K562 (cell line): ENCODE measurements at regions not wholly inside any gene's neighbourhood (a gene's known extent, or its start where the extent isn't known, plus 50 kb on each side); places are given as distances from the start of the nearest gene placed in this dataset.

Source experiments
- ATAC-seq: fragments of 200-7000 bp; cut with Tn5 transposase; 3 replicates; pipeline ENCODE4 v1.9.1; 2020; ENCODE audit warnings: moderate library complexity
- BruUV-seq: library from RNA; stranded (reverse); fragments of 400-500 nt; replicated peaks from 2 replicates; lab custom pipeline; 2021; lab: Mats Ljungman, UMichigan
- CTCF ChIA-PET: fragments of 300-600 bp; formaldehyde crosslinking; extraction: SDS; loops from one replicate; lab custom pipeline; 2021; ENCODE audit warnings: low intra/inter-chr PET ratio; lab: Yijun Ruan, JAX
- POLR2A ChIA-PET: fragments of 300-600, 350-650 bp; sonication (Branson Sonifier 250); formaldehyde crosslinking; extraction: SDS; loops from one replicate; lab custom pipeline; 2021; ENCODE audit warnings: antibody characterized with exemption, inconsistent platforms; lab: Yijun Ruan, JAX
- DNase-seq, 4 experiments: peaks; one replicate each; pipeline versions ENCODE4 v3.0.0 to v3.0.0-alpha.2; 2011 to 2018; ENCODE audit warnings: low spot score in 3 of 4, mixed read lengths in 3 of 4; ENCODE audit errors: extremely low read depth in 1 of 4
- FAIRE-seq: peaks from 2 replicates; lab custom pipeline; 2011; peaks lifted over from hg19 to GRCh38; lab: Jason Lieb, UNC
- H2AFZ ChIP-seq: 2 replicates; pipeline ENCODE4 v1.6.0; 2011; ENCODE audit warnings: low read depth, low read length, control low read depth, inconsistent platforms
- H3K27ac ChIP-seq: fragments of 200-600 bp; 3 replicates; pipeline ENCODE4 v1.8.0; 2011; ENCODE audit warnings: low read depth, mild to moderate bottlenecking, control low read depth, inconsistent platforms, low read length, moderate library complexity, mixed read lengths; ENCODE audit errors: extremely low read depth
- H3K27me3 ChIP-seq, 2 experiments: fragments of 300-600 bp in 1 of 2; 2 replicates in 1 of 2; 3 replicates in 1 of 2; pipeline versions ENCODE4 v1.6.0 to v1.8.0; 2011; ENCODE audit warnings: inconsistent platforms in 2 of 2, low read length in 2 of 2, mild to moderate bottlenecking in 1 of 2, mixed read lengths in 1 of 2, moderate library complexity in 1 of 2; ENCODE audit not compliant: control insufficient read depth in 2 of 2, insufficient read depth in 2 of 2
- H3K36me3 ChIP-seq: fragments of 300-600 bp; 3 replicates; pipeline ENCODE4 v1.8.0; 2011; ENCODE audit warnings: mild to moderate bottlenecking, low read length, inconsistent platforms; ENCODE audit not compliant: control insufficient read depth, insufficient read depth
- H3K4me1 ChIP-seq, 2 experiments: fragments of 200-600 bp in 1 of 2; replicated peaks in 1 of 2; 2 replicates in 1 of 2; 3 replicates in 1 of 2; pipeline versions ENCODE4 v1.5.1 to v1.8.0; 2011; ENCODE audit warnings: inconsistent platforms in 2 of 2, low read length in 2 of 2, mild to moderate bottlenecking in 1 of 2, mixed read lengths in 1 of 2, moderate library complexity in 1 of 2; ENCODE audit not compliant: control insufficient read depth in 2 of 2, insufficient read depth in 2 of 2
- H3K4me2 ChIP-seq: 2 replicates; pipeline ENCODE4 v1.6.1; 2011; ENCODE audit warnings: low read length, control low read depth, inconsistent platforms, mixed read lengths; ENCODE audit not compliant: insufficient read depth
- H3K4me3 ChIP-seq: fragments of 200-600 bp; sonication (generic), shearing (Covaris generic); 2 replicates; pipeline ENCODE4 v1.5.1; 2016; ENCODE audit warnings: control low read depth, inconsistent platforms
- H3K79me2 ChIP-seq: fragments of 200-600 bp; 3 replicates; pipeline ENCODE4 v1.8.0; 2011; ENCODE audit warnings: low read length, inconsistent platforms; ENCODE audit not compliant: control insufficient read depth, insufficient read depth
- H3K9ac ChIP-seq, 2 experiments: 2 replicates each; pipeline versions ENCODE4 v1.6.0 to v1.6.1; 2011; ENCODE audit warnings: low read depth in 2 of 2, low read length in 2 of 2, control low read depth in 1 of 2, inconsistent platforms in 1 of 2, mild to moderate bottlenecking in 1 of 2, mixed read lengths in 1 of 2; ENCODE audit not compliant: insufficient read depth in 1 of 2
- H3K9me1 ChIP-seq: one replicate; pipeline ENCODE4 v1.6.0; 2011; ENCODE audit warnings: inconsistent platforms, mild to moderate bottlenecking, low read length, moderate library complexity; ENCODE audit not compliant: control insufficient read depth, insufficient read depth
- H3K9me3 ChIP-seq: replicated peaks from 2 replicates; pipeline ENCODE4 v1.5.1; 2011; ENCODE audit warnings: low read depth, low read length, inconsistent platforms; ENCODE audit not compliant: control insufficient read depth, insufficient read depth
- H4K20me1 ChIP-seq: replicated peaks from 2 replicates; pipeline ENCODE4 v1.6.1; 2011; ENCODE audit warnings: low read length, inconsistent platforms, mixed read lengths; ENCODE audit not compliant: control insufficient read depth, insufficient read depth
- ASH1L ChIP-seq: fragments of 450-650 bp; IDR thresholded peaks from 2 replicates; pipeline ENCODE4 v1.6.1; 2018; ENCODE audit warnings: borderline replicate concordance, mild to moderate bottlenecking, low read depth; ENCODE audit not compliant: partially characterized antibody
- DMBX1 ChIP-seq: fragments of 250-450 bp; sonication (Bioruptor Pico); IDR thresholded peaks from 2 replicates; pipeline ENCODE4 v1.8.0; 2022; ENCODE audit warnings: inconsistent platforms, mild to moderate bottlenecking, moderate library complexity, borderline replicate concordance
- FOXP4 ChIP-seq: sonication (generic); formaldehyde crosslinking; IDR thresholded peaks from 2 replicates; pipeline ENCODE4 v1.8.0; 2022; ENCODE audit warnings: mild to moderate bottlenecking, missing genetic modification reagents, borderline replicate concordance
- GABPA ChIP-seq: fragments of 200-800 bp; sonication (Bioruptor generic); conservative IDR thresholded peaks from 2 replicates; pipeline ENCODE4 v1.6.1; 2016; ENCODE audit warnings: low read depth, missing genetic modification characterization, missing compliant biosample characterization
- MEIS2 ChIP-seq: fragments of 450-650 bp; IDR thresholded peaks from 2 replicates; pipeline ENCODE4 v1.6.1; 2014; ENCODE audit warnings: mild to moderate bottlenecking; ENCODE audit not compliant: partially characterized antibody
- PATZ1 ChIP-seq: fragments of 250-450 bp; sonication (Bioruptor Pico); IDR thresholded peaks from 2 replicates; pipeline ENCODE4 v1.5.0; 2020; ENCODE audit warnings: mild to moderate bottlenecking, borderline replicate concordance
- PKNOX1 ChIP-seq: fragments of 450-650 bp; IDR thresholded peaks from 2 replicates; pipeline ENCODE4 v1.6.1; 2016
- ZNF280B ChIP-seq: fragments of 250-450 bp; sonication (Bioruptor Pico); IDR thresholded peaks from 2 replicates; pipeline ENCODE4 v1.5.1; 2021; ENCODE audit warnings: mild to moderate bottlenecking
- ZNF445 ChIP-seq: fragments of 250-450 bp; sonication (Bioruptor Pico); IDR thresholded peaks from 2 replicates; pipeline ENCODE4 v1.4.0; 2020; ENCODE audit warnings: low read depth, mild to moderate bottlenecking, moderate library complexity
- WGBS: fragments of 100-300 bp; shearing (Covaris generic); methylation state at CpG from one replicate; pipeline ENCODE4 v1.1.6; 2016; ENCODE audit warnings: low coverage, mixed read lengths; ENCODE audit not compliant: insufficient coverage; ENCODE audit errors: missing lambda C conversion rate; 5-methylcytosine and 5-hydroxymethylcytosine counted together
- in situ Hi-C: fragments of 300-500 bp; cut with MboI; formaldehyde crosslinking; loops from 4 replicates; pipeline ENCODE4 v1.15.0; 2018; ENCODE audit warnings: inconsistent platforms, mixed read lengths
- intact Hi-C: fragments of 100-400 bp; cut with micrococcal nuclease; formaldehyde crosslinking; loops from 2 replicates; pipeline ENCODE4 v1.14.2; 2022

- no peak overlapping the region for H3K9ac ChIP-seq
- TF ChIP-seq ZNF445 (CRISPR knock-in tag) (no peak), MEIS2 (no peak), PKNOX1 (no peak)
- TF ChIP-seq, all 486 proteins: peak for 0
- H3K79me2 ChIP-seq, result no peaks in the 10 kb centered on the region
- no peaks in the 10 kb centered on the region for H3K4me1 ChIP-seq
- DNase-seq (no peak), ATAC-seq (no peak), FAIRE-seq (no peak)
- ChIA-PET CTCF (no interaction called here), POLR2A (no interaction called here)
- BruUV-seq, result no TSS peak
- H3K4me3 ChIP-seq, result no peak overlapping the region
- no peak overlapping the region for H3K27ac ChIP-seq
- 0% methylated on average over 1 of the region's 1 CpG for WGBS
- H3K9me1 ChIP-seq, result no peaks in the 10 kb centered on the region
- H3K9me3 ChIP-seq, result no peaks in the 10 kb centered on the region
- no peaks in the 10 kb centered on the region for H3K36me3 ChIP-seq
- H3K27me3 ChIP-seq, result no peaks in the 10 kb centered on the region
- H4K20me1 ChIP-seq, result no peaks in the 10 kb centered on the region
- in situ Hi-C loops, result no loop called here
- no peak overlapping the region for H3K4me2 ChIP-seq
- H2AFZ ChIP-seq, result no peak overlapping the region
- intact Hi-C loops, result no loop called here
Measured at GRCh38 chr4:45147866-45148265, 421.5 kb upstream of the GNPDA2 start.

GRCh38 chr4:45131020-45131419 lies 404.7 kb upstream of the GNPDA2 start:
- Histone ChIP-seq H3K4me1 (no peaks in the 10 kb centered on the region), H3K79me2 (no peaks in the 10 kb centered on the region), H4K20me1 (no peaks in the 10 kb centered on the region), H3K36me3 (no peaks in the 10 kb centered on the region), H3K27ac (no peak overlapping the region), H3K9me1 (no peaks in the 10 kb centered on the region), H3K4me2 (no peak overlapping the region), H2AFZ (no peak overlapping the region), H3K9me3 (no peaks in the 10 kb centered on the region), H3K4me3 (no peak overlapping the region), H3K27me3 (no peaks in the 10 kb centered on the region), H3K9ac (no peak overlapping the region)
- no peak for DNase-seq
- ChIA-PET CTCF (no interaction called here), POLR2A (no interaction called here)
- no TSS peak for BruUV-seq
- ATAC-seq, result no peak
- 4% methylated on average over 3 of the region's 3 CpGs for WGBS
- intact Hi-C loops, result no loop called here
- in situ Hi-C loops, result no loop called here
- no peak for FAIRE-seq
- TF ChIP-seq ZNF280B (CRISPR knock-in tag) (no peak), GABPA (tag) (no peak), ASH1L (no peak), PATZ1 (no peak), FOXP4 (no peak), DMBX1 (CRISPR knock-in tag) (no peak)
